Type B pancreatic cell (in vitro differentiated cells): ENCODE measurements at regions not wholly inside any gene's neighbourhood (a gene's known extent, or its start where the extent isn't known, plus 50 kb on each side); places are given as distances from the start of the nearest gene placed in this dataset.

Experiments used
- DNase-seq: peaks from one replicate; pipeline ENCODE4 v3.0.0; 2021; ENCODE audit warnings: mixed read lengths; ENCODE audit not compliant: unreplicated experiment; ENCODE audit errors: extremely low spot score
- H3K27ac Mint-ChIP-seq: 2 replicates; pipeline ENCODE4 v1.8.0; 2021; ENCODE audit warnings: mild to moderate bottlenecking, mixed read lengths
- H3K27me3 Mint-ChIP-seq: 2 replicates; pipeline ENCODE4 v1.8.0; 2021; ENCODE audit warnings: mixed read lengths
- H3K36me3 Mint-ChIP-seq: 2 replicates; pipeline ENCODE4 v1.8.0; 2021; ENCODE audit warnings: mixed read lengths
- H3K4me1 Mint-ChIP-seq: one replicate; pipeline ENCODE4 v1.8.0; 2021; ENCODE audit warnings: mixed read lengths; ENCODE audit not compliant: unreplicated experiment
- H3K4me3 Mint-ChIP-seq: 2 replicates; pipeline ENCODE4 v1.8.0; 2021; ENCODE audit warnings: mild to moderate bottlenecking, mixed read lengths
- H3K9me3 Mint-ChIP-seq: 2 replicates; pipeline ENCODE4 v1.8.0; 2021; ENCODE audit warnings: mixed read lengths
- TF ChIP-seq, protein P1 (sequence below): fragments of 200-600 bp; sonication (generic); conservative IDR thresholded peaks from 2 replicates; pipeline ENCODE4 v1.5.0; 2021; ENCODE audit warnings: antibody characterized with exemption, mild to moderate bottlenecking

DNA sequence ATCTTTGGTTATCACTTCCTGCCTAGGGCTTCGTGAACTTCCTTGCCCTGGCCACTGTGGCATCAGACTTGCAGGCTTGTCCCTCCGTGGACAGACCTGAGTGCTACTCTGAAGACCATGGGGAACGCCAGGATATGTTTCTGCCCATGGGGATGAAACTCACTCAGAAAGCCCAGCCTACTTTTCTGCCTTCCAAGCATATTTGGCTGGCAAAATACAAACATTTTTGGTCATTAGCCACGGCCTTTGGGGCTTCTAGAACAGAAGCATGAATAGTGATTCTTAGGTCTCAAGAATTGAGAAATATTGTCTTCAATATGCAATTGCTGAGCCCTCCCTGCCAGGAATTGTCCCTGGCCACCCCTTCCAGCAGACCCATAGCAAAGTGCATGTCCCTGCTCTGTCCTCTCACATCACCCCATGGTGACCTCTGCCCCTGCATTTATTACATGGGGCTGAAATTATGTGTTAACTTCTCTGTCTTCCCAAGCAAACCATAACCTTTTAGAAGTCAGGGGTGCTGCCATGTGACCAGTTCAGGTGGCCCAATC lies 152.4 kb downstream of the OSR1 start:
- TF ChIP-seq, protein P1, sequence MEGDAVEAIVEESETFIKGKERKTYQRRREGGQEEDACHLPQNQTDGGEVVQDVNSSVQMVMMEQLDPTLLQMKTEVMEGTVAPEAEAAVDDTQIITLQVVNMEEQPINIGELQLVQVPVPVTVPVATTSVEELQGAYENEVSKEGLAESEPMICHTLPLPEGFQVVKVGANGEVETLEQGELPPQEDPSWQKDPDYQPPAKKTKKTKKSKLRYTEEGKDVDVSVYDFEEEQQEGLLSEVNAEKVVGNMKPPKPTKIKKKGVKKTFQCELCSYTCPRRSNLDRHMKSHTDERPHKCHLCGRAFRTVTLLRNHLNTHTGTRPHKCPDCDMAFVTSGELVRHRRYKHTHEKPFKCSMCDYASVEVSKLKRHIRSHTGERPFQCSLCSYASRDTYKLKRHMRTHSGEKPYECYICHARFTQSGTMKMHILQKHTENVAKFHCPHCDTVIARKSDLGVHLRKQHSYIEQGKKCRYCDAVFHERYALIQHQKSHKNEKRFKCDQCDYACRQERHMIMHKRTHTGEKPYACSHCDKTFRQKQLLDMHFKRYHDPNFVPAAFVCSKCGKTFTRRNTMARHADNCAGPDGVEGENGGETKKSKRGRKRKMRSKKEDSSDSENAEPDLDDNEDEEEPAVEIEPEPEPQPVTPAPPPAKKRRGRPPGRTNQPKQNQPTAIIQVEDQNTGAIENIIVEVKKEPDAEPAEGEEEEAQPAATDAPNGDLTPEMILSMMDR = no peak
- H3K4me1 Mint-ChIP-seq = peaks cover 19% of the 10 kb centered on the region
- no peak for DNase-seq
- H3K27me3 Mint-ChIP-seq = no peaks in the 10 kb centered on the region
- H3K27ac Mint-ChIP-seq = no peak overlapping the region
- H3K4me3 Mint-ChIP-seq = no peak overlapping the region
- H3K9me3 Mint-ChIP-seq = no peaks in the 10 kb centered on the region
- H3K36me3 Mint-ChIP-seq = no peaks in the 10 kb centered on the region

DNA sequence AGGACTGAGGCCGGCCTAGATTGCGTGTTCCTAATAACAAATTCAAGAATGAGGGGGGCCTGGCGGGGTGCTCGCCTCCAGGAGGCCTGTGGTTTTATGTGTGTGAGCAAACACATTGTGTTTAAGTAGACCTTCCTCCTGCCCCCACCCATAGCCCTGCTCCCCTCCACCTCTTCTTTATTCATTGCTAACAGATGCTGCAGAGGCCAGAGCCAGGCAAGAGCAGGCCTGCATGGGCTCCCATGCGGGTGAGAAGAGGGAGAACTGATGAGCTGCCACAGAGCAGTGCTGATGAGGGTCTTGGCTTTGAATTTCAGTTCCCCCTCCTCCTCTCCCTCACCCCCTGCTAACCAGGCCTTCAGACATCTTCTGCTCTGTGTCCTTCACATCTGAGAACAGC lies 154.6 kb downstream of the OSR1 start:
- DNase-seq = no peak
- Mint-ChIP-seq H3K4me3 (no peak overlapping the region), H3K36me3 (no peaks in the 10 kb centered on the region), H3K27me3 (no peaks in the 10 kb centered on the region), H3K27ac (peak overlapping the region; percentile 36), H3K9me3 (no peaks in the 10 kb centered on the region), H3K4me1 (peaks cover 17% of the 10 kb centered on the region)
- TF ChIP-seq, protein P1 = no peak

DNA sequence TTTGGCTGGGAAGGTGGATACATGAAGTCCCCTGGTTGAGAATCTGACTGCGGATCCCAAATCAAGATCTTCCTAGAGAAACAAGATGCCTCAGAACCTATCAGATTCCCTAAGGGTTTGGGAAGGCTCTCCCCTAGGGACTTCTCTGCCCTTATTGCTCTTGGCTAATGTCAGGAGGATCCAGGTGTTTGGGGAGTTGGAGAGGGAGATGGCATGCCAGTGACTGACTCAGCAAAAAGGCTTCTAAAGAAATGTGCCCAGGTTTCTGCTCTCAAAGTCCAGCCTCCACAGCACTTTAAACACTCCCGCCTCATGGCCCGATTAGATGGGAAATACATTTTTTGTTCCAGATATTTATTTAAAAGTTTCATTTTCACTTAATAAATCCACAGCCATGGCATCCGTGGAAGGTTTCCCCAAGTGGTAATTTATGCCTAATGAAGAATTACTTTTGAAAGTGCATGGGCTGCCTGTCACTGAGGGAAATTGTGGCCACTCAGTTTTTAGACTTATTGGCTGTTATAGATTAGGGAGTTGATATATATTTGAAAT lies 156.4 kb downstream of the OSR1 start:
- no peak overlapping the region for H3K4me3 Mint-ChIP-seq
- H3K4me1 Mint-ChIP-seq = peaks cover 12% of the 10 kb centered on the region
- H3K36me3 Mint-ChIP-seq = no peaks in the 10 kb centered on the region
- H3K27ac Mint-ChIP-seq = no peak overlapping the region
- no peaks in the 10 kb centered on the region for H3K9me3 Mint-ChIP-seq
- DNase-seq = no peak
- no peaks in the 10 kb centered on the region for H3K27me3 Mint-ChIP-seq
- TF ChIP-seq, protein P1 = no peak

DNA sequence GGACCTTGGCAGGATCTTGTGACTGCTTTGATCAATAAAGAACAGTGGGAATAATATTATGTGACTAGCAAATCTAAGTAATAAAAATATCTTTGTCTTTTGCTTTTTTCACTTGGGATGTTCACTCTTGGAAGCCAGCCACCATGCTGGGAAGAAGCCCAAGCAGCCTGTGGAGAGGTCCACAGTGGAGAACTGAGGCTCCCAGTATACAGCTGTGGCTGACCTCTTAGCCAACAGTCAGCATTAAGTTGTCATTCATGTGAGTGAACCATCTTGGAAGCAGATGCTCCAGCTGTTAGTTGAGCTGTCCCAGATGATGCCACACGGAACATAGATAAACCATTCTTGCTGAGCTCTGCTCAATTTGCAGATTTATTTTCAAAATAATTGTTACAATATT lies 160.0 kb downstream of the OSR1 start:
- Mint-ChIP-seq H3K36me3 (no peaks in the 10 kb centered on the region), H3K9me3 (no peaks in the 10 kb centered on the region), H3K4me1 (no peaks in the 10 kb centered on the region), H3K4me3 (no peak overlapping the region), H3K27me3 (no peaks in the 10 kb centered on the region), H3K27ac (no peak overlapping the region)
- DNase-seq = no peak
- TF ChIP-seq, protein P1 = no peak

DNA sequence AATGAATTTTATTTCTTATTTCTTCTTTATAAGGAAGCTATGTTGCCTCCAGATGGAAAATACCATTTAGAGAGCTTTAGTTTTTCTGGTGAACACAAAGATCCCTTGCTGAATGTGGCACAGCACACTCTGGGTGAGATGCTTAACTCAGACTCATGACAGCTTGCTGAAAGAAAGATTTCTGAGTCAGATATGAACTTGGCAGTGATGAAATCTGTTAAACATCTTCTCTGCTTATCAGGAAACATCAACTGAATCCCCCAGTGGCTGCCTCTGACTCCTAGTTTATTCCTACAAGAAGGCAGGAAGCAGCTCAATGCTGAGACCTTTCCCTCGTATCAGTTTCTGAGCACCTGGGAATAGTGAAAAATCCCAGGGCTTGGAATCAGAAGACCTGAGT lies 162.8 kb downstream of the OSR1 start:
- Mint-ChIP-seq H3K9me3 (no peaks in the 10 kb centered on the region), H3K4me3 (no peak overlapping the region), H3K36me3 (no peaks in the 10 kb centered on the region), H3K27me3 (no peaks in the 10 kb centered on the region), H3K4me1 (no peaks in the 10 kb centered on the region), H3K27ac (no peak overlapping the region)
- TF ChIP-seq, protein P1 = no peak
- DNase-seq = no peak

DNA sequence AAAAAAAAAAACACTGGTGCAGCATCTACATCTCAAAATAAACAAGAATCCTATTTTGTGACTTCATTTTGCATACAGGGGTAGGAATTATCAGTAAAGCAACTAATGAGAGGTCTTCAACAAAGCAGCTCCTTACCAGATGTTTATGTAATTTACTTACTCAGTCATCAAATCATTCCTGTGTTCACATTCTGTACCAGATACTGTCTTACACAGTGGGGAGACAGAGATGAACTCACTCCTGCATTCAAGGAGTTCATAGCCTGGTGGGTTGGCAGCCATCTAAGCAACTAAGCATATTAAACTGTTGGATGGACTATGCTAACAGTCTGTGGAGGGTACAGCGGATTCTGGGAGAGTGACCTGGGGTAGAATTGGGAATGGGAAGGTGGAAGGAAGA lies 169.0 kb downstream of the OSR1 start:
- H3K4me1 Mint-ChIP-seq = peaks cover 4% of the 10 kb centered on the region
- no peak overlapping the region for H3K27ac Mint-ChIP-seq
- no peak overlapping the region for H3K4me3 Mint-ChIP-seq
- H3K9me3 Mint-ChIP-seq = no peaks in the 10 kb centered on the region
- H3K36me3 Mint-ChIP-seq = no peaks in the 10 kb centered on the region
- no peak for DNase-seq
- TF ChIP-seq, protein P1 = no peak
- no peaks in the 10 kb centered on the region for H3K27me3 Mint-ChIP-seq
